ENCODE measurements at regions not wholly inside any gene's neighbourhood (a gene's known extent, or its start where the extent isn't known, plus 50 kb on each side); places are given as distances from the start of the nearest gene placed in this dataset.
A peak's percentile ranks its signal among the peaks of the same experiment; 100 is the strongest.

DNA sequence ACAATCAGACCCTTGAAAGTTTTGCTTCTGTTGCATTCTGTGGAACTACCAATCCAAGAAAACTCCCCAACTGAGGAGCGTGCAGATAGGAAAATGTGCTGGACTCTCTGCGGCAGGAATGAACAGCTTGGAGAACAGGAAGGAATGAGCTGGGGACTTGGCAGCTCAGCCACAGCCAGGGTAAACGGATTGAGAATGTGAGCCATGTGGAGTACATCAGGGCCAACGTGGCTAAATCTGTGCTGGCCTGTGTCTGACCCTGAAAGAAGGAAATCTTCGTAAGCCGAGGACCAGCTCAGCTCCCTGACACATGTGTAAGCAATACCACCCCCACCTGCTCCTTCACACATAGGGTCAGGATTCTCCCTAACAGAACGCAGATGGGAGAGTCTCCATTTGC, 1023.7 kb downstream of the BCL11A start:
- DNase-seq, result no peak

DNA sequence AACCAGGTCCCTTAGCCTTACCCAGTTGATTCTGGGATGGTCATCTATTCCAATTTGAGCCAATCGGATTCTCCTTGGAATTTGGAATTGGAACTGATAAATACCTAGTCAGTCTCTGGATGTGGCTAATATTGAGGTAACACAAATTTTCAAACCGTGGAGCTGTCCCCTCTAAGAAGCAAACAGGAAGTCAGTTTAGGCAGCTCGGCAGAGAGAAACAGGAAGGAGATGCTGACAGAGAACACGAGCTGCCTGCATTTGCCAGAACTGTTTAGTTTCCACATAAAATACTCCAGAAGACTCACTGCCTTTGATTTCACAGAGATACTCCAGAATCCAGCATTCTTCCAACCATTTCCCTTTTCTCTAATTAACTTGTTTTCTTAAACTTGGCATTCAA, 1024.9 kb downstream of the BCL11A start:
- peak in 1 of 5 experiments; percentile 5 for DNase-seq

DNA sequence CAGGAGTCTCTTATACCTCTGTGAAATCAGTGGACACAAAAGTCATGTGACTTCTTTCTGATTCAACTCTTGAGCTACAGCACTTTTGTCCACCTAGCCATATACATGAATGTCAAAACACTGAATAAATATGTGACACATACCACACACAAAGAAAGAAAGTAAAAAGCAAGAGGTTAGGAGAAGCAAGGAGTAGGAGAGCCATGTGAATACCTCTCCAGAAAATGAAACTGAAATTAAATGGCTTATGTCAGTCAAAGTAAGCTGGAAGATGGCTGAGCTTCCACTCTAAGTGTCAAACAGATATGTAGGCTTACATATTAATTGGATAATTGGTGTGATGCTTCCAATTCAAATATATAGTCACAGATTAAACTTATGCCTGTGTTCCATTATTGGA, 1050.5 kb downstream of the BCL11A start:
- no peak for DNase-seq

DNA sequence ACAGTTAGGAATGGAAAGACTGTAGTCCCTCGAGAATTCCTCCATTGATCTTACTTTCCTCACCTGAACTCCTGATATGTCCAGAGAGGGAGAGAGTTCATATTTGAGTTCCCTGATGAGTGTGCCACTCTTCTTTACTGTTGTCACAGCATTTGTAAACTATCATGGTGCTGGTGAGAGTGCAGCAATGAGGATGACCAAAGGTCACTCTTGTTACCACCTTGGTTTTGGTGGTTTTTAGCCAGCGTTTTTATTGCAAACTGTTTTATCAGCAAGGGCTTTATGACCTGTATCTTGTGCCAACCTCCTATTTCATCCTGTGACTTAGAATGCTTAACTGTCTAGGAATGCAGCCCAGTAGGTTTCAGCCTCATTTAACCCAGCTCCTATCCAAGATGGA, 1062.5 kb downstream of the BCL11A start:
- no peak for DNase-seq

GRCh38 chr2:59490192-59490591, 1063.3 kb downstream of the BCL11A start:
- no peak for DNase-seq

- DNase-seq, result no peak
Measured at GRCh38 chr2:59484673-59485072, 1068.8 kb downstream of the BCL11A start.

DNA sequence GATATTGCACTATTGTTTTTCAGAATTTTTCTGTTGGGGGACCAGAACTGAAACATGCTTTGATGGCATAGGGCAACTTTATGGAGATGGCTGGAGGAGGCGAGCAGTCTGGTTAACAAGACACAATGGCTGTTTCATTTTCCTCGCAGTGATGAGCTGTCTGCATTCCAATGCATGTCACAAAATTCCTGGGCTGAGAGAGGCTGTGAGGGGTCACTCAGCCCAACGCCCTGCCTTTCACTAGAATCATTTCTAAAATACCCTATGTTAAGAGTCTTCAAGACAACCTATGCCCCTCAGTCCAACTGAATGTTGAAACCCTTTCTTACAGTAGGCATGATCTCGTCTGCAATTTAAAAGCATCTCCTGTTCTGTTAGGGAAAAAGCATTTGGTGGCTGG, 1090.0 kb downstream of the BCL11A start:
- no peak for DNase-seq

GRCh38 chr2:59462422-59463197, 1090.8 kb downstream of the BCL11A start:
- no peak for DNase-seq

GRCh38 chr2:59461127-59461526, 1092.3 kb downstream of the BCL11A start:
- no peak for DNase-seq

- DNase-seq, result no peak
Measured at GRCh38 chr2:59458800-59459199, 1094.7 kb downstream of the BCL11A start.

DNA sequence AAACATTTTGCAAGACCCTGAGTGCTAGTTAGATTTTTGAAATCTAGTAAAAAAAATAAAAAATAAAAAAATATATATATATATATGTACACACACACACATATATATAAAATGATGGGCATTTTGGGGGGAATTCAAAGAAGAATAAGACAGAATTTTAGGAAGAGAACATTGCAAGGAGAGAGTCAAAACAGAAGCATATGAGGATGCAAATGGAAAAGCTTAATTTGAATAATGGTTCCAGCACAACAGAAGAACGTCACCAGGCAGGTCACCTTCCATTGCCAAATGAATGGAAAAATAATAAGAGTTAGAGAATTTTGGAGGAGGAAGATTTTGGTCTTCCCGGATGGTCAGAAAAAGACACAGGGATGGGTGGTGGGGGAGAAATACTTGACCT, 1097.2 kb downstream of the BCL11A start:
- no peak for DNase-seq

GRCh38 chr2:59449274-59449673, 1104.2 kb downstream of the BCL11A start:
- no peak for DNase-seq

DNA sequence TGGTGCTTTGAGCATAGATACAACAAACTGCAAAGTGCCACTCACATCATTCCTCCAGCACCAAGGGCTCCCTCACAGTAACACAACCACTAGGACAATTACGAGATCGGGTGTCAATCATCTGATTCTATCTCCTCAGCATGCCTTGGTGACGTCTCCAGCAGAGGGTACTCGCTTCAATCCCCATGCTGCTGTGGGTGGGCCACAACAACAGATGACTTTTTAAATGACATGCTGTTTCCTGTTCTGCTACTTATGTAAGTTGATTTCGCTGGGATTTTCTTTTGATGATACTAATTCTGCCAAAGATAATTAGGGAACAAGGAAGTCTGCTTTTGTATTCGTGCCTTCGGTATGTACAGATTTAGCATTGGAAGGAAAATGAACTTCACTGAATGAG, 1113.0 kb downstream of the BCL11A start:
- DNase-seq, result no peak

DNA sequence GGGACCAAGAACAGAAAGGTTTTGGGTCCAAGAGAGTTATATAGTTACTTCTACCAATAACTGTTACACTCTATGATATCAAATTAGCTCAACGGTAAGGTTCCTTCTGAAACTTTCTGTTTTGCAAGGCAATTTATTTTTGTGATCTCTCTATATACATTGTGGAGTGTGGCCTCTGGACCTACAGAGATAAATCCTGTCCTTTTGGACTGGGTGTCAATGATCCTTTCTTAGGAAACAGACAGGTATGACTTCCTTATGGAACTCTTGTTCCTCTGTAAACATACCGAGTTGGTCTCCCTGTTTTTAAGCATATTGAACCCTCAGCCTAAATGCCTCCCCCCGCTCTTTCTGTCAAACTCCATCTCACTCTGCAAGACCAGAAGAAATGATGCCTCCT, 1117.8 kb downstream of the BCL11A start:
- DNase-seq, result no peak

DNA sequence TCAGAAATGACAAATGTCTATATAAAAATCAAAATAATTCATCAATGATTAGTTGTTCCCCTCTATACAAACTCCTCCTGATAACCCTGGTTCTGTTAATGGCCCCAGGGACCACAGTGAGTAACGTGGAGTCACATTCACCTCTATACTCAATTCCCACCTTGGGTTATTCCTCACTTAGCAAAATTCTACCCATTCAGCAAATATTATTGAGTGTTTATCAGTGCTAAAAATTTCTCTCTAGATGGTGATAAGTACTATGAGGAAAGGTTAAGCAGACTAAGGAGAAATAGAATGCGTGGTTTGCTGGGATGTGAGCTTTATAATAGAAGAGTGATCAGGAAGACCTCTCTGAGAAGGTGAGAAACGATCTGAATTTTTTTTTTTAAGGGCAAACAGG, 1124.5 kb downstream of the BCL11A start:
- no peak for DNase-seq

GRCh38 chr2:59427980-59428379, 1125.5 kb downstream of the BCL11A start:
- DNase-seq, result no peak

- no peak for DNase-seq
Measured at GRCh38 chr2:59425247-59425646, 1128.2 kb downstream of the BCL11A start.

DNA sequence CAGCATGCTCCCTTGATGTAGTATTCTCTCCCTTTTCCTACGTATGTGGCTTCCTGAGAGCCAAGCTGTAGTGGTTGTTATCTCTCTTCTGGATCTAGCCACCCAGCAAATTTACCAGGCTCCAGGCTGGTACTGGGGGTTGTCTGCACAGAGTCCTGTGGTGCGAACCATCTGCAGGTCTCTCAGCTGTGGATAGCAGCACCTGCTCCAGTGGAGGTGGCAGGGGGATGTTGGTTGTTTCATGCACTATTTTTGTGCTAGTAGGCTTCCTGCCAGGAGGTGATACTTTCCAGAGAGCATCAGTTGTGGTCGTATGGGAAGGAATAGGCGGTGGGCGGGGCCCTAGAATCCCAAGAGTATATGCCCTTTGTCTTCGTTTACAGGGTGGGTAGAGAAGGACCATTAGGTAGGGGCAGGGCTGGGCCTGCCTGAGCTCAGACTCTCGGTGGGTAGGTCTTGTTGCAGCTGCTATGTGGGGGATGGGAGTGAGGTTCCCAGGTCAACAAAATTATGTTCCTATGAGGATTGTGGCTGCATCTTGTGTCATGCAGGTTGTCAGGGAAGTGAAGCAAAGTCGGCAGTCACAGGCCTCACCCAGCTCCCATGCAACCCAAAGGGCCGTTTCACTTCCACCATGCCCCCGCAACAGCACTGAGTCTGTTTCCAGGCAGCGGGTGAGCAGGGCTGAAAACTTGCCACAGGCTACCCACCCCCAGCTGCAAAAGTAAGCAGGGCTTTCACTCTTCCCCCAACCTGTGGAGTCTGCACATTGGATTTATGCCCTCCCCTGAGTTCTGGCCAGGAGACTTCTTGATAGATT, 1139.5 kb downstream of the BCL11A start:
- no peak for DNase-seq

- DNase-seq, result no peak
Measured at GRCh38 chr2:59399126-59399525, 1154.3 kb downstream of the BCL11A start.

DNA sequence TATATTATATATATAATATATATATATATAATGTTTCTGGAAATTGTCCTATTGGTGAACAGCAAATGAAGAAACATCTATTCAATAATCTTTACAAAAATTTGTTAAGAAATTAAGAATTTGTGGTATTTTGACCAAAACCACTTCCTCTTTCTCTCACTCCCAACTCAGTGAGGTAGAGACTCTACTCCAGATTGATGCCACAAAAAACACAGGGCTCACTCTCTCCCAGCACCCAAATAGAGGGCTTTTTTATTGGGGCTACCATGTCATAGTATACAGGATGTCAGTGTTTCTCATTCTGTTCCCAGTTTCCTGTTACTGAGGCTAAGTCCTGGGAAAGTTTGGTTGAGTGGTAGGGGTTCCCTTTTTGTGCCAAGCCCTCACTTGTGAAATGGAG, 1155.4 kb downstream of the BCL11A start:
- peak in 1 of 5 experiments; percentile 1 for DNase-seq

- no peak for DNase-seq
Measured at GRCh38 chr2:59395119-59395518, 1154.0 kb upstream of the FANCL start.

DNA sequence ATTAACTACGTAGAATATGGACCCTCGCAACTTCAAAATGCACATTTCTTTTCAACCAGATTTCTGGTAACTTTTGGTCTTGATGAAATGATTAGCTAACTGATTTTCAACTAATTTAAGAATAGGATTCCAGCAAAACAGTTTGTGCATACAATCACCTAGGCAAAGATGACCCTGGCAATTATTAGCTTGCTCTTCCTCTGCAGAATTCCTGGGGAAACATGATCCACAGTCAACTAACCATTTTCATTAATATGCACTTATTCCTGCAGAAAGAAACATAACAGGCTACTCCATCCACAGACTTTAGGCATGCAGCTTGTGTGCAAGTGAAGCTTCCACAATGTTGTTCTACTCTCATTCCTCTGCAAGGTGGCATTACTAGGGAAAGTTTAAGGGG, 1150.8 kb upstream of the FANCL start:
- DNase-seq, result no peak

DNA sequence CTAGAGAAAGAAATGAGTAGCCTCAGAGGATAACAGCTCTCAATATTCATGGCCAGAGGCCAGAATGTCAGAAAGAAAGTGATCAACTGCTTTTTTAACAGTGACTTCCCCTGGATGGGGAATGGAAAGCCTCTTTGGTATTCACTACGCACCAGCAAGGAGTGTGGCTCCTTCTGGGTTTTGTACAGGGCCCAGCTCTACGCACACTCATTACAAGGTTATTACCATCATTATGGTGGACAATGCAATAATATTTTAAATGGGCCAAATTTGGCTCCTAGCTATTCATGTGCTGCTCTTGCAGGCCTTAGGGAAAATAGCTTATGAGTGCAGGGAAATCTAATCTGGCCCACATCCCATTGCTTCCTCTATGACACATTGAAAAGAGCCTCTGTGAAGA, 1149.5 kb upstream of the FANCL start:
- no peak for DNase-seq

- DNase-seq, result no peak
Measured at GRCh38 chr2:59389240-59389639, 1148.1 kb upstream of the FANCL start.

All from T-helper 2 cell (primary cell).